ENCODE measurements at regions not wholly inside any gene's neighbourhood (a gene's known extent, or its start where the extent isn't known, plus 50 kb on each side); places are given as distances from the start of the nearest gene placed in this dataset.

GRCh38 chr5:124905256-124906130, 159.1 kb upstream of the ZNF608 start:
- TF ChIP-seq CTCF (IDR thresholded peaks at IDR 0.05; ENCODE audit: low read length, missing control alignments) = no peak
- DNase-seq (ENCODE audit: low read depth) = no peak
- no peak overlapping the region for H3K4me3 ChIP-seq (replicated peaks; ENCODE audit: low read depth, low read length)

DNA sequence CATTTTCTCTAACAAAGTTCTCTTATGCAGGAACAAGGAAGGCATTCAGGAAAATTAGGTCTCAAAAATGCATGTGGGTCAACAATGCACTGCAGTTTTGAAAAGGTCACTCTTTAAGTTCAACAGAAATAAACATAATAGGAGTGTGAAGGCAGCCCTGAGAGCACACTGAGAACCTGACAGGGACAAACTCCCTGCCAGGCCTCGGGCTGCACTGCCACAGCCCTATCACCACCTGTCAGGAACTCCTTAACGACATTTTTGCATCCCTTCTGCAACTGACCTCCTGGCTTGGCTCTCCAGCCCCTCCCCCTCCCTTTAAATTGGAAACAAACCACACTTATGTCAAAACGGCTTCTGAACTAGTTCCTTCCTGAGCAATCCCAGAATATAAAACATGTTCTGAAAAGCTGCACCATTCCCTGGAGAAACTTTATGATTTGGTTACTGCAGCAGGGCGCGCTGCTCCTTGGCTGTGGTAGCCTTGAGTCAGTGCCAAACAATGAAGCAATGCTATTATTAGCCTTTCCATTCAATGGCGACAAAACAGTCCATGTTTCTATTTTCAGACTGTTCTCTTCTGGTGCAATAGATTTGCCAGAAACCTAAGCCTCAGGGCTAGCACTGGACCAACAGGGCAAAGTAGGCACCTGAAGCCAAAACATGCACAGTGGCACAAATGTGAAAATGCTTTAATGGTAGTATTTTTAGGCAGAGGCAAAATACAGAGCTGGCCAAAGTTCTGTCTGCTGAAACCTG, 160.1 kb upstream of the ZNF608 start:
- peak; percentile 91 for DNase-seq (ENCODE audit: low read depth)
- no peak overlapping the region for H3K4me3 ChIP-seq (replicated peaks; ENCODE audit: low read depth, low read length)

GRCh38 chr5:124907098-124907644, 160.7 kb upstream of the ZNF608 start:
- DNase-seq (ENCODE audit: low read depth) = no peak
- TF ChIP-seq CTCF (IDR thresholded peaks at IDR 0.05; ENCODE audit: low read length, missing control alignments) = no peak
- no peak overlapping the region for H3K4me3 ChIP-seq (replicated peaks; ENCODE audit: low read depth, low read length)

More for the DNA sequence above, 160.1 kb upstream of the ZNF608 start:
- TF ChIP-seq CTCF (IDR thresholded peaks at IDR 0.05; ENCODE audit: low read length, missing control alignments) = peak; percentile 24

GRCh38 chr5:124908581-124909451, 162.4 kb upstream of the ZNF608 start:
- no peak for DNase-seq (ENCODE audit: low read depth)
- H3K4me3 ChIP-seq (replicated peaks; ENCODE audit: low read depth, low read length) = no peak overlapping the region
- no peak for TF ChIP-seq CTCF (IDR thresholded peaks at IDR 0.05; ENCODE audit: low read length, missing control alignments)

DNA sequence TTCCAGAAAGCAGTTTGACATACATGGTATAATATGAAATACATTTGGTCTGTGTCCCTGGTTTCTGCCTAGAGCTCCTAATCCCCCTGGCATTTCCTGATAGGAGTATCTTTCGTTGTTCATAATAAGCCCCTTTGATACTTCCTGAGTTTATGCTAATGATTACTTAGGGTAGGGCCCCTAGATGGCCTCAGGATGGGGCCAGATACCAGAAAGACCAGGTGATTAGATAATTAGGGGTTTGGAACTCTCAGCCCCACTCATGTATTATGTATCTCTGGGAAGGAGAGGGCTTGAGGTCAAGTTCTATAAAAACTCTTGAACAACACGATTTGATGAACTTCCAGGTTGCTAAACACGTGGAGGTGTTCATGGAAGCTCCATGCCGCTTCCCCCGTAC, 163.3 kb upstream of the ZNF608 start:
- DNase-seq (ENCODE audit: low read depth) = no peak
- TF ChIP-seq CTCF (IDR thresholded peaks at IDR 0.05; ENCODE audit: low read length, missing control alignments) = no peak
- H3K4me3 ChIP-seq (replicated peaks; ENCODE audit: low read depth, low read length) = no peak overlapping the region

DNA sequence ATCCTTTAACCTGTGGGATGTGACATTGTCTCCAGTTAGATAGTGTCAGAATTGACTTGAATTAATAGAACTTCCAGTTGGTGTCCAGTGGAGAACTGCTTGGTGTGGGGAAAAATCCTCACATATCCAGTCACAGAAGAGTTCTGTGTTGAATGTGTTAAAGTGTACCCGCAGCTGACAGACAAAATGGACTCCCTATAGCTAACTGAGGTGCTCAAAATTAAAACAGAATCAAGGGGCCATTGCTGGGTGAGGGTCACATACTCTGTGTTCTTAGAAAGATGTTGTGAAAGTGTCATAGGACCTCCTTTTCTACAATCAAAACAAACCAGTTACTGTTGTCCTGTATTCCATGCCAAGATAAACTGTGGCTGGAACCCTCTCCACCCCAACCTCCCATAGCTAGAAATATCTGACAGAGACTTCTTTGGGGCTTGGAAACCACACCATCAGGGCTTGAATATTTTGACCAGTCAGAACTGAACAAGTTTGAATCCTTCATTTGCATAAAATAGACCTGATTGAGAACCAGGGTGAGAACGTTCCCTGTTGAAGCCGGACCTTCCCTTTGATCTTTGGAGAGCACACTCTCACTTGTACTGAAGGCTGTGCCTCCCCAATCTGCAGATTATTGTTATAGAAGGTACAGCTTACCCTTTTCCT, 164.0 kb upstream of the ZNF608 start:
- no peak for TF ChIP-seq CTCF (IDR thresholded peaks at IDR 0.05; ENCODE audit: low read length, missing control alignments)
- DNase-seq (ENCODE audit: low read depth) = no peak
- no peak overlapping the region for H3K4me3 ChIP-seq (replicated peaks; ENCODE audit: low read depth, low read length)
